B cell (primary cell): ENCODE measurements at regions not wholly inside any gene's neighbourhood (a gene's known extent, or its start where the extent isn't known, plus 50 kb on each side); places are given as distances from the start of the nearest gene placed in this dataset.

Experiments used
- ATAC-seq: fragments of 200-7000 bp; cut with Tn5 transposase; one replicate; pipeline ENCODE4 v1.10.0; 2021; ENCODE audit warnings: low read depth, mild to moderate bottlenecking, moderate number of reproducible peaks, moderate library complexity
- CTCF ChIA-PET: fragments of 350-600 bp; sonication (Branson Sonifier 250); formaldehyde crosslinking; loops from one replicate; lab custom pipeline; 2021; ENCODE audit warnings: antibody characterized with exemption, inconsistent platforms; lab: Charles Lee
- POLR2A ChIA-PET: fragments of 350-600 bp; sonication (Branson Sonifier 250); formaldehyde crosslinking; loops from one replicate; lab custom pipeline; 2021; ENCODE audit warnings: antibody characterized with exemption; lab: Charles Lee
- DNase-seq: peaks from one replicate; pipeline ENCODE4 v3.0.0; 2013
- H2AFZ ChIP-seq: 2 replicates; pipeline ENCODE4 v1.6.1; 2012; ENCODE audit warnings: mild to moderate bottlenecking, low read depth, low read length; ENCODE audit not compliant: insufficient read depth, poor library complexity, severe bottlenecking
- H3K27ac ChIP-seq, 2 donors: 1 replicate in 1 of 2; 2 replicates in 1 of 2; pipeline ENCODE4 v1.5.1; 2012 to 2013; ENCODE audit warnings: low read length in 2 of 2, mild to moderate bottlenecking in 2 of 2, moderate library complexity in 1 of 2
- H3K27me3 ChIP-seq, 4 experiments: fragments of 200-600 bp in 1 of 4; sonication (generic) in 1 of 4; replicated peaks in 1 of 4; 1 replicate in 2 of 4; 2 replicates in 2 of 4; pipeline versions ENCODE4 v1.6.1 to v1.7.0; 2013 to 2016; ENCODE audit warnings: low read length in 3 of 4, mild to moderate bottlenecking in 2 of 4, mixed read lengths in 1 of 4, moderate library complexity in 1 of 4; ENCODE audit not compliant: insufficient read depth in 4 of 4, control insufficient read depth in 3 of 4; ENCODE audit errors: control extremely low read depth in 1 of 4
- H3K36me3 ChIP-seq, 2 experiments: replicated peaks in 1 of 2; 1 replicate in 1 of 2; 2 replicates in 1 of 2; pipeline versions ENCODE4 v1.6.1 to v1.7.1; 2013; ENCODE audit warnings: low read length in 1 of 2; ENCODE audit not compliant: insufficient read depth in 2 of 2, control insufficient read depth in 1 of 2; ENCODE audit errors: control extremely low read depth in 1 of 2, extremely low read depth in 1 of 2
- H3K4me1 ChIP-seq, 2 donors: fragments of 200-600 bp in 1 of 2; sonication (generic) in 1 of 2; 1 replicate in 1 of 2; 2 replicates in 1 of 2; pipeline versions ENCODE4 v1.5.1 to v1.6.1; 2013 to 2017; ENCODE audit warnings: low read length in 2 of 2; ENCODE audit not compliant: control insufficient read depth in 2 of 2, insufficient read depth in 2 of 2
- H3K4me2 ChIP-seq: replicated peaks from 2 replicates; pipeline ENCODE3; 2012; ENCODE audit warnings: mild to moderate bottlenecking, low read depth, low read length; ENCODE audit not compliant: poor library complexity, severe bottlenecking
- H3K4me3 ChIP-seq, 5 experiments: fragments of 200-600 bp in 1 of 5; sonication (generic) in 1 of 5; 1 replicate in 3 of 5; 2 replicates in 2 of 5; pipeline versions ENCODE4 v1.5.1 to v1.7.0; 2011 to 2016; ENCODE audit warnings: low read length in 4 of 5, mild to moderate bottlenecking in 4 of 5, low read depth in 2 of 5, control low read depth in 1 of 5, moderate library complexity in 1 of 5; ENCODE audit not compliant: insufficient read depth in 1 of 5; ENCODE audit errors: control extremely low read depth in 1 of 5, extremely low read depth in 1 of 5
- H3K79me2 ChIP-seq: fragments of 200-600 bp; sonication (generic); one replicate; pipeline ENCODE4 v1.6.0; 2016; ENCODE audit warnings: low read length; ENCODE audit not compliant: control insufficient read depth, insufficient read depth
- H3K9ac ChIP-seq: fragments of 200-600 bp; sonication (generic); 2 replicates; pipeline ENCODE4 v1.6.1; 2017; ENCODE audit warnings: mild to moderate bottlenecking, low read length, moderate library complexity
- H3K9me3 ChIP-seq, 3 donors: one replicate each; pipeline versions ENCODE4 v1.6.1 to v1.7.1; 2013; ENCODE audit warnings: low read length in 2 of 3; ENCODE audit not compliant: control insufficient read depth in 2 of 3, insufficient read depth in 1 of 3; ENCODE audit errors: control extremely low read depth in 1 of 3
- H4K20me1 ChIP-seq: 2 replicates; pipeline ENCODE4 v1.6.0; 2012; ENCODE audit warnings: mild to moderate bottlenecking, low read length; ENCODE audit not compliant: insufficient read depth, control insufficient read depth, poor library complexity, severe bottlenecking
- H3K27ac Mint-ChIP-seq: one replicate; pipeline ENCODE4 v1.8.0; 2021; ENCODE audit warnings: mixed read lengths
- H3K27me3 Mint-ChIP-seq: one replicate; pipeline ENCODE4 v1.8.0; 2021; ENCODE audit warnings: mixed read lengths
- H3K4me1 Mint-ChIP-seq: one replicate; pipeline ENCODE4 v1.8.0; 2021; ENCODE audit warnings: mixed read lengths
- H3K4me3 Mint-ChIP-seq: one replicate; pipeline ENCODE4 v1.8.0; 2021; ENCODE audit warnings: mixed read lengths
- H3K9me3 Mint-ChIP-seq: one replicate; pipeline ENCODE4 v1.8.0; 2022; ENCODE audit warnings: mixed read lengths; ENCODE audit not compliant: insufficient read depth
- CTCF ChIP-seq: fragments of 200-600 bp; IDR thresholded peaks from one replicate; pipeline ENCODE4 v1.8.0; 2022; ENCODE audit warnings: antibody characterized with exemption, mild to moderate bottlenecking
- EZH2 ChIP-seq: IDR thresholded peaks from 2 replicates; pipeline ENCODE4 v1.6.1; 2012; ENCODE audit warnings: borderline replicate concordance, low read depth, mild to moderate bottlenecking, moderate library complexity, low read length; ENCODE audit not compliant: insufficient read depth, poor library complexity, severe bottlenecking
- WGBS: methylation state at CpG from one replicate; pipeline ENCODE4 v1.1.5; 2013; ENCODE audit warnings: missing lambda C conversion rate; ENCODE audit not compliant: insufficient coverage; 5-methylcytosine and 5-hydroxymethylcytosine counted together
- intact Hi-C: fragments of 100-400 bp; cut with micrococcal nuclease; formaldehyde crosslinking; loops from one replicate; pipeline ENCODE4 v1.10.0; 2022

- Histone ChIP-seq H3K79me2 (no peaks in the 10 kb centered on the region), H3K4me3 (no peak overlapping the region), H3K27me3 (no peaks in the 10 kb centered on the region), H3K9me3 (peaks cover 0 to 12% (median 0%) of the 10 kb centered on the region in 3 donors), H3K4me2 (no peak overlapping the region), H3K36me3 (no peaks in the 10 kb centered on the region), H3K4me1 (no peaks in the 10 kb centered on the region), H3K27ac (no peak overlapping the region), H4K20me1 (no peaks in the 10 kb centered on the region), H2AFZ (no peak overlapping the region), H3K9ac (no peak overlapping the region)
- 22% methylated on average over 45 of the region's 49 CpGs for WGBS
- H3K4me1 Mint-ChIP-seq: no peaks in the 10 kb centered on the region
- H3K9me3 Mint-ChIP-seq: peaks cover 8% of the 10 kb centered on the region
- TF ChIP-seq CTCF: no peak
- TF ChIP-seq EZH2: no peak
- no peak overlapping the region for H3K27ac Mint-ChIP-seq
- no peak for ATAC-seq
- no peaks in the 10 kb centered on the region for H3K27me3 Mint-ChIP-seq
- no peak for DNase-seq
- ChIA-PET CTCF (no interaction called here), POLR2A (no interaction called here)
- intact Hi-C loops: no loop called here
- no peak overlapping the region for H3K4me3 Mint-ChIP-seq
These were observed 771.6 kb upstream of the COBL start for GRCh38 chr7:52088008-52088901.

- no peak overlapping the region for H3K4me3 ChIP-seq
- peaks cover 0 to 12% (median 0%) of the 10 kb centered on the region in 3 donors for H3K9me3 ChIP-seq
These were observed 769.0 kb upstream of the COBL start for GRCh38 chr7:52085610-52086009.

More at GRCh38 chr7:52085610-52086009, 769.0 kb upstream of the COBL start:
- Histone ChIP-seq H3K4me1 (no peaks in the 10 kb centered on the region), H3K79me2 (no peaks in the 10 kb centered on the region), H3K36me3 (no peaks in the 10 kb centered on the region), H3K27me3 (no peaks in the 10 kb centered on the region), H3K4me2 (no peak overlapping the region), H3K9ac (no peak overlapping the region), H4K20me1 (no peaks in the 10 kb centered on the region), H2AFZ (no peak overlapping the region), H3K27ac (no peak overlapping the region)
- intact Hi-C loops: no loop called here
- no peak for TF ChIP-seq EZH2
- TF ChIP-seq CTCF: no peak
- Mint-ChIP-seq H3K9me3 (peaks cover 5% of the 10 kb centered on the region), H3K27me3 (no peaks in the 10 kb centered on the region), H3K27ac (no peak overlapping the region), H3K4me1 (no peaks in the 10 kb centered on the region), H3K4me3 (no peak overlapping the region)
- POLR2A ChIA-PET: no interaction called here
- DNase-seq: no peak
- ATAC-seq: no peak
- WGBS: 40% methylated on average over 1 of the region's 2 CpGs
- CTCF ChIA-PET: no interaction called here
